Activated CD4-positive, alpha-beta T cell treated with anti-CD3 and anti-CD28 coated beads, Interleukin-2, amount 10 ng/mL, durations not matched to agents 7 days and 5 days (primary cell): ENCODE measurements at regions not wholly inside any gene's neighbourhood (a gene's known extent, or its start where the extent isn't known, plus 50 kb on each side); places are given as distances from the start of the nearest gene placed in this dataset.

Source experiments
- CTCF ChIA-PET: fragments of 350-600 bp; sonication (Branson Sonifier 250); formaldehyde crosslinking; loops from one replicate; lab custom pipeline; 2021; ENCODE audit warnings: antibody characterized with exemption; lab: Charles Lee
- POLR2A ChIA-PET: fragments of 350-600 bp; sonication (Branson Sonifier 250); formaldehyde crosslinking; loops from one replicate; lab custom pipeline; 2021; ENCODE audit warnings: antibody characterized with exemption; lab: Charles Lee
- DNase-seq: peaks from one replicate; pipeline ENCODE4 v3.0.0-alpha.2; 2020
- H3K27ac Mint-ChIP-seq: one replicate; pipeline ENCODE4 v1.8.0; 2021; ENCODE audit warnings: mild to moderate bottlenecking, moderate library complexity, mixed read lengths
- H3K27me3 Mint-ChIP-seq: one replicate; pipeline ENCODE4 v1.8.0; 2021; ENCODE audit warnings: mixed read lengths
- H3K36me3 Mint-ChIP-seq: one replicate; pipeline ENCODE4 v1.8.0; 2021; ENCODE audit warnings: low read depth, mixed read lengths
- H3K4me1 Mint-ChIP-seq: one replicate; pipeline ENCODE4 v1.8.0; 2021; ENCODE audit warnings: mixed read lengths
- H3K4me3 Mint-ChIP-seq: one replicate; pipeline ENCODE4 v1.8.0; 2021; ENCODE audit warnings: mild to moderate bottlenecking, moderate library complexity, mixed read lengths
- H3K9me3 Mint-ChIP-seq: one replicate; pipeline ENCODE4 v1.8.0; 2021; ENCODE audit warnings: mixed read lengths

GRCh38 chr3:139251529-139251928, 92.3 kb upstream of the MRPS22 start:
- no peak overlapping the region for H3K27ac Mint-ChIP-seq
- no peak overlapping the region for H3K4me3 Mint-ChIP-seq
- no peak for DNase-seq
- H3K4me1 Mint-ChIP-seq: no peaks in the 10 kb centered on the region
- ChIA-PET CTCF (no interaction called here), POLR2A (no interaction called here)
- no peaks in the 10 kb centered on the region for H3K36me3 Mint-ChIP-seq
- H3K9me3 Mint-ChIP-seq: no peaks in the 10 kb centered on the region
- peaks cover 15% of the 10 kb centered on the region for H3K27me3 Mint-ChIP-seq

DNA sequence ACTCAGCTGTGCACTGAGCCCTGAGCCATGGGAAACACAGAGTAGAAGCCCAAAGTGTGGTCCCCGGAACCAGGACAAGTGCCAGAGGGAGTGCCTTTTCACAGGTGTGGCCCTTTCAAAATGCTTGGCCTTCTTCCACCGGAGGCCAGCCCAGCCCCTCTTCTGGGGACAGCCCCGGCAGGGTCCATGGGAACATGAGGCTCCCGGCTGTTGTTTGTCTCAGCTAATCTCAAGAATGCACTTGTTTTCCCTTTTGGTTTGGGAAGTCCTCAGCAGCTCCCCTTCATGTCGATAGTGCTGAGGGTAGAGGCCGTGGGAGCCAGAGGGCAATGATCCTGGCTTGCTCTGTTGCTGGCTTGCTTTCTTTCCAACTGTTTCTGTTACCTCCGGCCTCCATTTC, 91.1 kb upstream of the MRPS22 start:
- Mint-ChIP-seq H3K4me3 (no peak overlapping the region), H3K9me3 (no peaks in the 10 kb centered on the region), H3K4me1 (no peaks in the 10 kb centered on the region), H3K36me3 (no peaks in the 10 kb centered on the region), H3K27me3 (peaks cover 13% of the 10 kb centered on the region), H3K27ac (no peak overlapping the region)
- no peak for DNase-seq
- CTCF ChIA-PET: no interaction called here
- POLR2A ChIA-PET: no interaction called here

DNA sequence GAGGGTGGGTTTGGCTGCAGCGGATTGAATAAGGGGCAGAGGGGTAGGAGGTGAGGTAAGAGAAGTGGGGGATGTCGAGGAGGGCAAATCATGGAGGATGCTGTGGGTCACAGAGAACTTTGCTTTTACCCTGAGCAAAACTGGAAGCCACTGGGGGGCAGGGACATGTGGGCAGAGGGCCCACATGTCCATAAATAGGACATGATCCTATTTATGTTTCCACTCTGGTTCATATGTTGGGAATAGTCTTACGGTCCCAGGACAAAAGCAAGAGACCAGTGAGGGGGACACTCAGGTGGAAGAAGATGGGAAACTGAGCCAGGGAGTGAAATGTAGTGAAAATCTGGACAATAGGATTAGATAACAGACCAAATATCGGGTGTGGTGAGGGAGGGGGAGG, 85.5 kb upstream of the MRPS22 start:
- no peaks in the 10 kb centered on the region for H3K4me1 Mint-ChIP-seq
- peaks cover 13% of the 10 kb centered on the region for H3K27me3 Mint-ChIP-seq
- CTCF ChIA-PET: no interaction called here
- no peaks in the 10 kb centered on the region for H3K9me3 Mint-ChIP-seq
- POLR2A ChIA-PET: no interaction called here
- no peak overlapping the region for H3K4me3 Mint-ChIP-seq
- no peak overlapping the region for H3K27ac Mint-ChIP-seq
- no peak for DNase-seq
- no peaks in the 10 kb centered on the region for H3K36me3 Mint-ChIP-seq

GRCh38 chr3:139259398-139259797, 84.4 kb upstream of the MRPS22 start:
- H3K9me3 Mint-ChIP-seq: no peaks in the 10 kb centered on the region
- ChIA-PET POLR2A (no interaction called here), CTCF (interaction anchor here (0.7 kb wide), 1 partner anchor 1659 kb away, joined by 3 read pairs; no protein-coding TSS in a partner anchor)
- no peak overlapping the region for H3K4me3 Mint-ChIP-seq
- H3K27ac Mint-ChIP-seq: no peak overlapping the region
- peaks cover 10% of the 10 kb centered on the region for H3K27me3 Mint-ChIP-seq
- no peak for DNase-seq
- H3K36me3 Mint-ChIP-seq: no peaks in the 10 kb centered on the region
- no peaks in the 10 kb centered on the region for H3K4me1 Mint-ChIP-seq

DNA sequence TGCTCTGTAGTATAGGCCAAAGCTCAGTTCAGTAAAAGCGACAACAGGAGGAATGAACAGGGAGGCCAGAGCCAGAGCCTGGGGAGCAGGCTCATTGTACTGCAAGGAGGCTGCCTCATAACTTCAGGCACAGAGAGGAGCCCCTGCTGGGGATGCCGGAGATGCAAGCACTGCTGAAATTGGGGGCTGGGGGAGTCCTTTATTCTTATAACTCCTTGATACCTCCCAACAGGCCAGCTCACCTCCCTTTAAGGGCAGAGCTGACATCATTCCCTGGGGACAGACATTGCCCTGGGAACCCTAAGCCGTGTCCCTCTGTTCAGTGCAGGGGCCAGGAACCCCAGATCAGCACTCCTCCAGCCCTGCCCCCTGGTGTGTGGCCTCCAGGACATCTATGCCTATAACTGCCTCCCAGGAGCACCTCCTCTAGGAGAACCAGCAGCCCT, 83.8 kb upstream of the MRPS22 start:
- H3K27ac Mint-ChIP-seq: no peak overlapping the region
- H3K4me1 Mint-ChIP-seq: no peaks in the 10 kb centered on the region
- ChIA-PET CTCF (no interaction called here), POLR2A (no interaction called here)
- no peaks in the 10 kb centered on the region for H3K36me3 Mint-ChIP-seq
- H3K9me3 Mint-ChIP-seq: no peaks in the 10 kb centered on the region
- no peak overlapping the region for H3K4me3 Mint-ChIP-seq
- peaks cover 8% of the 10 kb centered on the region for H3K27me3 Mint-ChIP-seq
- DNase-seq: no peak

- no peak for DNase-seq
- Mint-ChIP-seq H3K36me3 (no peaks in the 10 kb centered on the region), H3K9me3 (no peaks in the 10 kb centered on the region), H3K4me1 (no peaks in the 10 kb centered on the region), H3K4me3 (no peak overlapping the region), H3K27me3 (peaks cover 8% of the 10 kb centered on the region), H3K27ac (no peak overlapping the region)
- ChIA-PET POLR2A (no interaction called here), CTCF (no interaction called here)
Observed at GRCh38 chr3:139260793-139261736, 82.8 kb upstream of the MRPS22 start.

DNA sequence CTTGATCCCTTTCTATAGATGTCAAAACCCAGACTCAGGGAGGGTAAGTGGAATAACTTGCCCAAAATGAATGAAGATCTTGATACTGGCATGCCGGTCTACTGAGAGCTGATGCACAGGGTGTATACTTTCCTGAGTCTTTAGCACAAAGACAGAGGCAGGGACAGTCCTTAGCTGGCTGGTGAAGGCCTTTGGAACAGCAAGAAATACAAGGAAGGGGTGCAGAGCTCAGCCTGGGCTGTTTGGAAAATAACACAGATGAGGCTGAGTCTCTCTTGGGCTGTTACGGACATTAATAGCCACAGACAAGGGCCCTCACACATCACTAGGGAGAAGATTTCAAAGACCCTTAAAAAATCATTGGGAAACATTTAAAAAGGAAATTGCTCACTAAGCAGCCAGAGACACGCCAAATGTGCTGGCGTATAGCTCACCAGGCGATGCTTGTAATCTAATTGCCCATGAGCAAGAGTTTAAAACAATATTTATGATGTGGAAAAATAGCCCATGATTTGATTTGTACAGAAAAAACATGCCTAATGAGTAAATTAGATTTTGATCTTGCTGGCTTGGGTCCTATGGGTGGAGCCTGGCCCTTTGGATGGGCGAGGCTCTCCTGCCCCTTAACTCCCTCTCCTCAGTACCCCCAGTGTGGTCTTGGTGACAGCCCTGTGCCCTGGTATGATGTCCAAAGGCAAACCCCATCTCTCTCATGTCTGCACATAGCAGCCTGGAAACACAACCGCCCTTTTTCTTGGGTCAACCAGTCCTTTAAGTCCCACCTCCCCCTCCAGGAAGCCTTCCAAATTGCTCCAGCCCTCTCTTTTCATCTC, 81.8 kb upstream of the MRPS22 start:
- Mint-ChIP-seq H3K36me3 (no peaks in the 10 kb centered on the region), H3K4me1 (no peaks in the 10 kb centered on the region), H3K4me3 (no peak overlapping the region), H3K9me3 (no peaks in the 10 kb centered on the region), H3K27me3 (peaks cover 7% of the 10 kb centered on the region), H3K27ac (no peak overlapping the region)
- ChIA-PET CTCF (no interaction called here), POLR2A (no interaction called here)
- DNase-seq: no peak

- no peak for DNase-seq
- Mint-ChIP-seq H3K36me3 (no peaks in the 10 kb centered on the region), H3K4me3 (no peak overlapping the region), H3K27me3 (peaks cover 4% of the 10 kb centered on the region), H3K27ac (no peak overlapping the region), H3K4me1 (no peaks in the 10 kb centered on the region), H3K9me3 (no peaks in the 10 kb centered on the region)
- ChIA-PET CTCF (no interaction called here), POLR2A (no interaction called here)
Observed at GRCh38 chr3:139263798-139264197, 80.0 kb upstream of the MRPS22 start.

- ChIA-PET CTCF (no interaction called here), POLR2A (no interaction called here)
- Mint-ChIP-seq H3K27me3 (peaks cover 6% of the 10 kb centered on the region), H3K9me3 (no peaks in the 10 kb centered on the region), H3K36me3 (no peaks in the 10 kb centered on the region), H3K27ac (no peak overlapping the region), H3K4me3 (no peak overlapping the region), H3K4me1 (no peaks in the 10 kb centered on the region)
- no peak for DNase-seq
Observed at GRCh38 chr3:139264375-139264774, 79.4 kb upstream of the MRPS22 start.

- peaks cover 4% of the 10 kb centered on the region for H3K27me3 Mint-ChIP-seq
- POLR2A ChIA-PET: no interaction called here
- no peak overlapping the region for H3K27ac Mint-ChIP-seq
- H3K4me3 Mint-ChIP-seq: no peak overlapping the region
- H3K9me3 Mint-ChIP-seq: no peaks in the 10 kb centered on the region
- CTCF ChIA-PET: interaction anchor here (0.6 kb wide), 1 partner anchor 404 kb away, joined by 4 read pairs; no protein-coding TSS in a partner anchor
- H3K4me1 Mint-ChIP-seq: no peaks in the 10 kb centered on the region
- no peak for DNase-seq
- H3K36me3 Mint-ChIP-seq: no peaks in the 10 kb centered on the region
Observed at GRCh38 chr3:139265131-139266016, 78.4 kb upstream of the MRPS22 start.

- CTCF ChIA-PET: no interaction called here
- H3K4me1 Mint-ChIP-seq: no peaks in the 10 kb centered on the region
- no peak overlapping the region for H3K4me3 Mint-ChIP-seq
- H3K9me3 Mint-ChIP-seq: no peaks in the 10 kb centered on the region
- no peak overlapping the region for H3K27ac Mint-ChIP-seq
- no peak for DNase-seq
- POLR2A ChIA-PET: no interaction called here
- H3K36me3 Mint-ChIP-seq: no peaks in the 10 kb centered on the region
- H3K27me3 Mint-ChIP-seq: peaks cover 4% of the 10 kb centered on the region
Observed at GRCh38 chr3:139267300-139268246, 76.2 kb upstream of the MRPS22 start.

DNA sequence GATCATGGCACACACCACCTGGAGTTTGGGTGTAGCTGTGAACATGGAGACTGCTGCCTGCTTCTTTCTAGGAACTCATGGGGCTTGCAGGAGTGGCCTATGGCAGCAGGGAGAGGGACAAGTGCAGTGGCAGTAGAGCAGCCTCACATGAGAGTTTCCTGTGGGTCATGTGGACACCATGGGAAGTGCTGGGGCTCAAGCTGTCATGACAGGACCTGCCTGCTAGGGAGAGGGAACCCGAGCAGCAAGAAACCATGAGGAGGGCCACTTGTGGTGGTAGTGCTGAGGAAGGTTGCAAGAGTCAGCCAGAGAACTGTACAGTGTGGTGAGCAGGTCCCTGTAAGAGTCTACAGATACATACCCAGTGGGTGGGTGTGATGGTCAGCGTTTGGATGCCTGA, 73.8 kb upstream of the MRPS22 start:
- CTCF ChIA-PET: no interaction called here
- H3K9me3 Mint-ChIP-seq: no peaks in the 10 kb centered on the region
- DNase-seq: no peak
- no peak overlapping the region for H3K4me3 Mint-ChIP-seq
- H3K27me3 Mint-ChIP-seq: peaks cover 4% of the 10 kb centered on the region
- no peak overlapping the region for H3K27ac Mint-ChIP-seq
- POLR2A ChIA-PET: no interaction called here
- no peaks in the 10 kb centered on the region for H3K4me1 Mint-ChIP-seq
- H3K36me3 Mint-ChIP-seq: no peaks in the 10 kb centered on the region
